Astrocyte (in vitro differentiated cells and primary cell): ENCODE measurements at regions not wholly inside any gene's neighbourhood (a gene's known extent, or its start where the extent isn't known, plus 50 kb on each side); places are given as distances from the start of the nearest gene placed in this dataset.

Source experiments
- DNase-seq: peaks from one replicate; pipeline ENCODE4 v3.0.0-alpha.2; 2010; ENCODE audit warnings: low read depth
- FAIRE-seq: peaks from 2 replicates; lab custom pipeline; 2011; peaks lifted over from hg19 to GRCh38; lab: Jason Lieb, UNC
- H2AFZ ChIP-seq: 2 replicates; pipeline ENCODE4 v1.6.0; 2012; ENCODE audit warnings: low read depth, low read length, inconsistent platforms
- H3K27ac ChIP-seq: 2 replicates; pipeline ENCODE4 v1.5.1; 2011; ENCODE audit warnings: low read depth, low read length, inconsistent platforms
- H3K27me3 ChIP-seq: 2 replicates; pipeline ENCODE4 v1.6.0; 2011; ENCODE audit warnings: low read length, inconsistent platforms; ENCODE audit not compliant: insufficient read depth
- H3K36me3 ChIP-seq: 2 replicates; pipeline ENCODE4 v1.5.1; 2011; ENCODE audit warnings: low read length, inconsistent platforms; ENCODE audit not compliant: insufficient read depth
- H3K4me1 ChIP-seq: 2 replicates; pipeline ENCODE4 v1.5.1; 2011; ENCODE audit warnings: low read length, inconsistent platforms; ENCODE audit not compliant: insufficient read depth
- H3K4me2 ChIP-seq: 2 replicates; pipeline ENCODE4 v1.6.0; 2012; ENCODE audit warnings: low read length, inconsistent platforms
- H3K4me3 ChIP-seq: 2 replicates; pipeline ENCODE4 v1.5.1; 2011; ENCODE audit warnings: low read depth, mild to moderate bottlenecking, low read length, inconsistent platforms; ENCODE audit not compliant: insufficient read depth
- H3K79me2 ChIP-seq: 2 replicates; pipeline ENCODE4 v1.6.0; 2012; ENCODE audit warnings: mild to moderate bottlenecking, low read length, inconsistent platforms; ENCODE audit not compliant: insufficient read depth
- H3K9ac ChIP-seq: 2 replicates; pipeline ENCODE4 v1.6.0; 2012; ENCODE audit warnings: mild to moderate bottlenecking, low read length, inconsistent platforms
- H3K9me3 ChIP-seq: 2 replicates; pipeline ENCODE4 v1.5.1; 2012; ENCODE audit warnings: low read depth, mild to moderate bottlenecking, low read length, inconsistent platforms; ENCODE audit not compliant: insufficient read depth
- H4K20me1 ChIP-seq: 2 replicates; pipeline ENCODE4 v1.6.0; 2012; ENCODE audit warnings: low read length, inconsistent platforms; ENCODE audit not compliant: insufficient read depth
- H3K27ac Mint-ChIP-seq: one replicate; pipeline ENCODE4 v1.8.0; 2021; ENCODE audit warnings: mild to moderate bottlenecking, mixed read lengths; ENCODE audit not compliant: unreplicated experiment
- H3K27me3 Mint-ChIP-seq: one replicate; pipeline ENCODE4 v1.8.0; 2021; ENCODE audit warnings: low read depth, mixed read lengths; ENCODE audit not compliant: unreplicated experiment
- H3K36me3 Mint-ChIP-seq: one replicate; pipeline ENCODE4 v1.8.0; 2021; ENCODE audit warnings: low read depth, mixed read lengths; ENCODE audit not compliant: unreplicated experiment
- H3K4me1 Mint-ChIP-seq: one replicate; pipeline ENCODE4 v1.8.0; 2021; ENCODE audit warnings: low read depth, mixed read lengths; ENCODE audit not compliant: unreplicated experiment
- H3K4me3 Mint-ChIP-seq: one replicate; pipeline ENCODE4 v1.8.0; 2021; ENCODE audit warnings: mild to moderate bottlenecking, moderate library complexity, mixed read lengths; ENCODE audit not compliant: unreplicated experiment
- H3K9me3 Mint-ChIP-seq: one replicate; pipeline ENCODE4 v1.8.0; 2021; ENCODE audit warnings: mild to moderate bottlenecking, mixed read lengths; ENCODE audit not compliant: unreplicated experiment
- CTCF ChIP-seq: IDR thresholded peaks from 2 replicates; pipeline ENCODE4 v1.5.1; 2011; ENCODE audit warnings: low read depth, mild to moderate bottlenecking, inconsistent platforms, low read length, moderate library complexity; ENCODE audit not compliant: insufficient read depth
- EZH2 ChIP-seq: IDR thresholded peaks from 2 replicates; pipeline ENCODE4 v1.6.1; 2012; ENCODE audit warnings: mild to moderate bottlenecking, low read length, inconsistent platforms; ENCODE audit not compliant: insufficient read depth

GRCh38 chr9:81242866-81243265 is 446.5 kb downstream of the TLE1 start:
- no peak for FAIRE-seq
- H3K36me3 Mint-ChIP-seq, result no peaks in the 10 kb centered on the region

GRCh38 chr9:81239388-81239787 is 450.0 kb downstream of the TLE1 start:
- Histone ChIP-seq H3K79me2 (no peaks in the 10 kb centered on the region), H3K9me3 (no peaks in the 10 kb centered on the region), H4K20me1 (no peaks in the 10 kb centered on the region), H3K36me3 (no peaks in the 10 kb centered on the region), H3K9ac (no peak overlapping the region), H3K4me1 (no peaks in the 10 kb centered on the region), H3K4me2 (no peak overlapping the region), H3K27ac (no peak overlapping the region), H3K27me3 (no peaks in the 10 kb centered on the region), H2AFZ (no peak overlapping the region), H3K4me3 (no peak overlapping the region)
- Mint-ChIP-seq H3K4me3 (no peak overlapping the region), H3K27me3 (no peaks in the 10 kb centered on the region), H3K9me3 (no peaks in the 10 kb centered on the region), H3K36me3 (no peaks in the 10 kb centered on the region), H3K27ac (no peak overlapping the region), H3K4me1 (peaks cover 9% of the 10 kb centered on the region)
- no peak for FAIRE-seq
- no peak for TF ChIP-seq EZH2
- no peak for TF ChIP-seq CTCF
- no peak for DNase-seq

More at GRCh38 chr9:81242866-81243265, 446.5 kb downstream of the TLE1 start:
- no peaks in the 10 kb centered on the region for H3K4me1 ChIP-seq
- DNase-seq, result no peak
- no peak overlapping the region for H3K27ac Mint-ChIP-seq
- no peak overlapping the region for H3K27ac ChIP-seq
- H2AFZ ChIP-seq, result no peak overlapping the region
- no peak for TF ChIP-seq EZH2
- no peak for TF ChIP-seq CTCF
- H3K9me3 ChIP-seq, result no peaks in the 10 kb centered on the region
- no peaks in the 10 kb centered on the region for H3K36me3 ChIP-seq
- no peaks in the 10 kb centered on the region for H3K27me3 ChIP-seq
- no peak overlapping the region for H3K9ac ChIP-seq
- no peaks in the 10 kb centered on the region for H4K20me1 ChIP-seq
- no peak overlapping the region for H3K4me3 ChIP-seq
- H3K4me1 Mint-ChIP-seq, result peaks cover 13% of the 10 kb centered on the region
- H3K9me3 Mint-ChIP-seq, result no peaks in the 10 kb centered on the region
- H3K4me3 Mint-ChIP-seq, result no peak overlapping the region
- H3K27me3 Mint-ChIP-seq, result no peaks in the 10 kb centered on the region
- H3K79me2 ChIP-seq, result no peaks in the 10 kb centered on the region
- no peak overlapping the region for H3K4me2 ChIP-seq

GRCh38 chr9:81237565-81238231 is 451.6 kb downstream of the TLE1 start:
- Mint-ChIP-seq H3K27ac (peak overlapping the region; percentile 30), H3K36me3 (no peaks in the 10 kb centered on the region), H3K9me3 (no peaks in the 10 kb centered on the region), H3K4me1 (peaks cover 7% of the 10 kb centered on the region), H3K4me3 (no peak overlapping the region), H3K27me3 (no peaks in the 10 kb centered on the region)
- H3K9me3 ChIP-seq, result no peaks in the 10 kb centered on the region
- H3K27ac ChIP-seq, result no peak overlapping the region
- no peak overlapping the region for H3K4me3 ChIP-seq
- H3K27me3 ChIP-seq, result no peaks in the 10 kb centered on the region
- H2AFZ ChIP-seq, result no peak overlapping the region
- TF ChIP-seq CTCF (no peak), EZH2 (no peak)
- DNase-seq (no peak), FAIRE-seq (no peak)
- no peaks in the 10 kb centered on the region for H3K36me3 ChIP-seq
- no peaks in the 10 kb centered on the region for H3K79me2 ChIP-seq
- no peaks in the 10 kb centered on the region for H4K20me1 ChIP-seq
- no peak overlapping the region for H3K9ac ChIP-seq
- H3K4me1 ChIP-seq, result no peaks in the 10 kb centered on the region
- no peak overlapping the region for H3K4me2 ChIP-seq
